D721Med (cell line): ENCODE measurements at regions not wholly inside any gene's neighbourhood (a gene's known extent, or its start where the extent isn't known, plus 50 kb on each side); places are given as distances from the start of the nearest gene placed in this dataset.
"Not testable (repeated sequence)": the region's sequence is repeated elsewhere in the genome, so short reads cannot be mapped to it uniquely, and the experiment has no call there.

ENCODE experiments used
- DNase-seq: peaks from one replicate; pipeline ENCODE4 v3.0.0; 2011; ENCODE audit warnings: low spot score; ENCODE audit not compliant: insufficient read length
- FAIRE-seq: peaks from 2 replicates; lab custom pipeline; 2011; peaks lifted over from hg19 to GRCh38; lab: Jason Lieb, UNC
- CTCF ChIP-seq: IDR thresholded peaks from 2 replicates; pipeline ENCODE4 v1.5.1; 2012; ENCODE audit warnings: mild to moderate bottlenecking, control low read depth; ENCODE audit not compliant: insufficient read depth; ENCODE audit errors: missing control alignments

- FAIRE-seq = peak; percentile 63
- no peak for TF ChIP-seq CTCF
- no peak for DNase-seq
Measured at GRCh38 chrX:4579999-4580398, 866.5 kb upstream of the PRKX start.

- DNase-seq (no peak), FAIRE-seq (peak; percentile 21)
- no peak for TF ChIP-seq CTCF
Measured at GRCh38 chrX:4579480-4579879, 866.0 kb upstream of the PRKX start.

- no peak for TF ChIP-seq CTCF
- FAIRE-seq = no peak
- no peak for DNase-seq
Measured at GRCh38 chrX:4572691-4573090, 859.2 kb upstream of the PRKX start.

- FAIRE-seq (no peak), DNase-seq (no peak)
- no peak for TF ChIP-seq CTCF
Measured at GRCh38 chrX:4570151-4570550, 856.7 kb upstream of the PRKX start.

GRCh38 chrX:4560192-4560591, 846.7 kb upstream of the PRKX start:
- DNase-seq (no peak), FAIRE-seq (no peak)
- TF ChIP-seq CTCF = no peak

- DNase-seq (no peak), FAIRE-seq (no peak)
- TF ChIP-seq CTCF = no peak
Measured at GRCh38 chrX:4550018-4550417, 836.6 kb upstream of the PRKX start.

GRCh38 chrX:4547213-4547836, 833.9 kb upstream of the PRKX start:
- DNase-seq = no peak
- peak; percentile 81 for FAIRE-seq
- peak; percentile 65 for TF ChIP-seq CTCF

- not testable (repeated sequence) for FAIRE-seq, DNase-seq
Measured at GRCh38 chrX:4546178-4546577, 832.7 kb upstream of the PRKX start.
